ENCODE measurements at regions not wholly inside any gene's neighbourhood (a gene's known extent, or its start where the extent isn't known, plus 50 kb on each side); places are given as distances from the start of the nearest gene placed in this dataset.
A peak's percentile ranks its signal among the peaks of the same experiment; 100 is the strongest.

DNA sequence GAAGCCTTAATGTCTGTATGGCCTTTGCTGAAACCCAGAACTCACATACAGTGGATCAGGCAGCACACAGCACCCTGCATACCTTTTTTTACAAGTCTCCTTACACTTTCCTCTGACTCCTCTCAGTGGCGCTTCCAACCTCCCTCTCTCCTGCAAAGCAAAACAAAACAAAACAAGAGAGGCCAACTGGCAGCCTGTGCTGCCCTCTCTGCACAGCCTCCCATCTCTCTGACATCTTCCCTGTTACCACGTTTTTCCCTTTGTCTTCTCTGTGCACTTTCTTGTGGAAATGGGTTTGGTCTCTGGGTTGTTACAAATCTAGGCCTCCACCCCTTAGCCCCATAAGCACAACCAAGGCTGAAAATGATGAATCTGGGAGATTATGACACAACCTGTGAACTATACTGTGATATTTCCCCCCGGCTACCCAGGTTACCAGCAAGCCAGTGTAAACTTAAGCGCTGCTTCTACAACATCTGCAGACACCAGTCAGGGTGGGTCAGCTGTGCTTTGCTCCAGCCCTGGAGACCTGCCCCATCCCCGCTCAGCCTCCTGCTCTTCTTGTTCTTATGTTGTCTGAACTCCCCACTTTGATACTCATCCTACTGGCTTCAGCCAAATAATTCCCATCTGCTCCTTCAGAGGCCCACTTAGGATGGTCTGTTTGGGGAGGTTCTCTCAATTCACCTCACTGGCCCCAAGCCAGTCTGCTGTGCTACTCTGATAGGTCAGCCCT, 54.9 kb upstream of the FMOD start:
- Histone ChIP-seq H3K4me1 (peaks cover 44% of the 10 kb centered on the region), H3K9me3 (no peaks in the 10 kb centered on the region), H3K4me3 (no peak overlapping the region), H3K36me3 (ENCODE audit: low read depth, missing control alignments) (no peaks in the 10 kb centered on the region), H3K27me3 (no peaks in the 10 kb centered on the region), H3K27ac (peak overlapping the region; percentile 76 to 85)
- WGBS, 2 donors = 50 to 68% methylated on average over 5 of the region's 5 CpGs
- DNase-seq = peak; percentile 51
- TF ChIP-seq, protein P1, sequence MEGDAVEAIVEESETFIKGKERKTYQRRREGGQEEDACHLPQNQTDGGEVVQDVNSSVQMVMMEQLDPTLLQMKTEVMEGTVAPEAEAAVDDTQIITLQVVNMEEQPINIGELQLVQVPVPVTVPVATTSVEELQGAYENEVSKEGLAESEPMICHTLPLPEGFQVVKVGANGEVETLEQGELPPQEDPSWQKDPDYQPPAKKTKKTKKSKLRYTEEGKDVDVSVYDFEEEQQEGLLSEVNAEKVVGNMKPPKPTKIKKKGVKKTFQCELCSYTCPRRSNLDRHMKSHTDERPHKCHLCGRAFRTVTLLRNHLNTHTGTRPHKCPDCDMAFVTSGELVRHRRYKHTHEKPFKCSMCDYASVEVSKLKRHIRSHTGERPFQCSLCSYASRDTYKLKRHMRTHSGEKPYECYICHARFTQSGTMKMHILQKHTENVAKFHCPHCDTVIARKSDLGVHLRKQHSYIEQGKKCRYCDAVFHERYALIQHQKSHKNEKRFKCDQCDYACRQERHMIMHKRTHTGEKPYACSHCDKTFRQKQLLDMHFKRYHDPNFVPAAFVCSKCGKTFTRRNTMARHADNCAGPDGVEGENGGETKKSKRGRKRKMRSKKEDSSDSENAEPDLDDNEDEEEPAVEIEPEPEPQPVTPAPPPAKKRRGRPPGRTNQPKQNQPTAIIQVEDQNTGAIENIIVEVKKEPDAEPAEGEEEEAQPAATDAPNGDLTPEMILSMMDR (IDR thresholded peaks at IDR 0.05) = no peak
- no peak for TF ChIP-seq POLR2A (IDR thresholded peaks at IDR 0.05)
- intact Hi-C loops (cut with DNase I; ENCODE audit: low total_unique reads) = no loop called here

- no peak for TF ChIP-seq POLR2A (IDR thresholded peaks at IDR 0.05)
- TF ChIP-seq, protein P1 (IDR thresholded peaks at IDR 0.05) = no peak
- intact Hi-C loops (cut with DNase I; ENCODE audit: low total_unique reads) = no loop called here
- Histone ChIP-seq H3K27me3 (no peaks in the 10 kb centered on the region), H3K9me3 (no peaks in the 10 kb centered on the region), H3K4me3 (no peak overlapping the region), H3K4me1 (peaks cover 44% of the 10 kb centered on the region), H3K27ac (peak overlapping the region; percentile 76 to 85), H3K36me3 (ENCODE audit: low read depth, missing control alignments) (no peaks in the 10 kb centered on the region)
- WGBS, 2 donors = 51 to 56% methylated on average over 6 to 7 of the region's 7 CpGs
- DNase-seq = peak; percentile 58
Observed at GRCh38 chr1:203406446-203407045, 55.6 kb upstream of the FMOD start.

DNA sequence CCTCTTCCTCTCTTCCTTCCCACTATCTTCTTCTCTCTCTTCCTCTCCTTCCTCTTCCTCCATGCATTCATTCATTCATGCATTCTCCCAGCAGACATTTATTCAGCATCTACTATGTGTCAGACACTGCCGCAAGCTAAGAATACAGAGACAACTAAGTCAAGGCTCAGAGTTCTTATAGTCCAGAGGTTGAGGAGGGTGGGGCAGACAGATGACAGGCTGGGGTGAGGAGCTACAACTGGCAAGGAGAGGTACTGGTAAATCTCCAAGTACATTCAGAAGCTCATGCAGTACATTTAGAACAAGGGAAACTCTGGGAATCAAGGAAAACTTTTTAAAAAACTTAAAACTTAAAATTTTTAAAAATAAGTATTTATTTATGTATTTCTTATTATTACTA, 56.4 kb upstream of the FMOD start:
- peak overlapping the region; percentile 76 to 85 for H3K27ac ChIP-seq
- no peaks in the 10 kb centered on the region for H3K9me3 ChIP-seq
- H3K36me3 ChIP-seq (ENCODE audit: low read depth, missing control alignments) = no peaks in the 10 kb centered on the region
- no peak overlapping the region for H3K4me3 ChIP-seq
- H3K27me3 ChIP-seq = no peaks in the 10 kb centered on the region
- TF ChIP-seq, protein P1 (IDR thresholded peaks at IDR 0.05) = no peak
- no peak for TF ChIP-seq POLR2A (IDR thresholded peaks at IDR 0.05)
- intact Hi-C loops (cut with DNase I; ENCODE audit: low total_unique reads) = no loop called here
- no peak for DNase-seq
- 53 to 61% methylated on average over 1 of the region's 1 CpG for WGBS, 2 donors
- peaks cover 40% of the 10 kb centered on the region for H3K4me1 ChIP-seq

GRCh38 chr1:203408486-203409481, 57.9 kb upstream of the FMOD start:
- intact Hi-C loops (cut with DNase I; ENCODE audit: low total_unique reads) = no loop called here
- WGBS, 2 donors = 55 to 67% methylated on average over 10 to 13 of the region's 13 CpGs
- H3K4me3 ChIP-seq = no peak overlapping the region

More at GRCh38 chr1:203408486-203409481, 57.9 kb upstream of the FMOD start:
- no peaks in the 10 kb centered on the region for H3K27me3 ChIP-seq
- H3K36me3 ChIP-seq (ENCODE audit: low read depth, missing control alignments) = no peaks in the 10 kb centered on the region
- no peak for TF ChIP-seq POLR2A (IDR thresholded peaks at IDR 0.05)
- TF ChIP-seq, protein P1 (IDR thresholded peaks at IDR 0.05) = no peak
- H3K9me3 ChIP-seq = no peaks in the 10 kb centered on the region
- peak overlapping the region; percentile 63 to 85 for H3K27ac ChIP-seq
- peaks cover 31% of the 10 kb centered on the region for H3K4me1 ChIP-seq
- DNase-seq = peak; percentile 76
